A673 (cell line): ENCODE measurements at regions not wholly inside any gene's neighbourhood (a gene's known extent, or its start where the extent isn't known, plus 50 kb on each side); places are given as distances from the start of the nearest gene placed in this dataset.

ENCODE experiments used
- CTCF ChIP-seq: fragments of 300-800, 200-600 bp; sonication (generic); conservative IDR thresholded peaks from 2 replicates; pipeline ENCODE4 v1.5.1; 2017; ENCODE audit warnings: low read depth, mild to moderate bottlenecking, antibody characterized with exemption, low read length, moderate library complexity, mixed read lengths
- EZH2 ChIP-seq: fragments of 200-600 bp; sonication (generic); IDR thresholded peaks from 2 replicates; pipeline ENCODE4 v1.6.1; 2017; ENCODE audit warnings: borderline replicate concordance, low read depth, mild to moderate bottlenecking, mixed read lengths, antibody characterized with exemption, low read length; ENCODE audit not compliant: poor library complexity, severe bottlenecking

DNA sequence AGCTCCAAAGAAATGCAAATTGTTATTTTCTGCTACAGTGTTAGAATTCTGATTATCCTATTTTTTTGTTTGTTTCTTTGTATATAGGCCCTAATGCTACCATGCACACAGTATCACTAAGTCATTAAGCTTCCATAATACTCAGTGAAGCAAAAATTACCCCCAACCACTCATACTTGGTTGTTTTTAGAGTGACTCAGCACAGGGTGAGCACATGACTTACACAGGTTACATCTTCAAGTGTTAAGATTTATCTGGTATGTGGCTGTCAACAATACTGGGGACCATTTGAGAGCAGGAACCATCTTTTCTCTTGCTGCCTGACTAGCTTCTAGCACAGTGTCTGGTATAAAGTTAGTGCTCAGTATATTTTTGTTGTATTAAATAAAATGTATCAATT, 255.8 kb upstream of the SLC24A2 start:
- no peak for TF ChIP-seq EZH2
- no peak for TF ChIP-seq CTCF
